ENCODE measurements at regions not wholly inside any gene's neighbourhood (a gene's known extent, or its start where the extent isn't known, plus 50 kb on each side); places are given as distances from the start of the nearest gene placed in this dataset.

GRCh38 chr11:133713406-133713805 lies 131.9 kb downstream of the SPATA19 start:
- intact Hi-C loops (cut with DNase I): no loop called here
- Histone ChIP-seq H3K27ac (no peak overlapping the region), H3K27me3 (no peaks in the 10 kb centered on the region), H3K4me1 (no peaks in the 10 kb centered on the region), H3K9me3 (no peaks in the 10 kb centered on the region), H3K4me3 (no peak overlapping the region), H3K36me3 (no peaks in the 10 kb centered on the region)
- TF ChIP-seq POLR2AphosphoS5 (IDR thresholded peaks at IDR 0.05; ENCODE audit: insufficient read depth in 1 of 2, low read depth in 1 of 2) (no peak), CTCF (IDR thresholded peaks at IDR 0.05) (no peak), POLR2A (IDR thresholded peaks at IDR 0.05) (no peak)
- DNase-seq (ENCODE audit: extremely low spot score in 2 of 2): peak; percentile 49 to 67

GRCh38 chr11:133712051-133712560 lies 133.2 kb downstream of the SPATA19 start:
- H3K27ac ChIP-seq: no peak overlapping the region
- H3K27me3 ChIP-seq: no peaks in the 10 kb centered on the region
- no peak for TF ChIP-seq POLR2AphosphoS5 (IDR thresholded peaks at IDR 0.05; ENCODE audit: insufficient read depth in 1 of 2, low read depth in 1 of 2)
- no peak for TF ChIP-seq POLR2A (IDR thresholded peaks at IDR 0.05)
- no peak for TF ChIP-seq CTCF (IDR thresholded peaks at IDR 0.05)
- no peaks in the 10 kb centered on the region for H3K4me1 ChIP-seq
- no peaks in the 10 kb centered on the region for H3K9me3 ChIP-seq
- no peaks in the 10 kb centered on the region for H3K36me3 ChIP-seq
- H3K4me3 ChIP-seq: no peak overlapping the region
- intact Hi-C loops (cut with DNase I): no loop called here
- peak in 1 of 2 donors; percentile 19 for DNase-seq (ENCODE audit: extremely low spot score in 2 of 2)

- no peaks in the 10 kb centered on the region for H3K9me3 ChIP-seq
- H3K27ac ChIP-seq: no peak overlapping the region
- H3K36me3 ChIP-seq: no peaks in the 10 kb centered on the region
- no peaks in the 10 kb centered on the region for H3K4me1 ChIP-seq
- H3K4me3 ChIP-seq: no peak overlapping the region
- TF ChIP-seq POLR2AphosphoS5 (IDR thresholded peaks at IDR 0.05; ENCODE audit: insufficient read depth in 1 of 2, low read depth in 1 of 2): no peak
- no peak for TF ChIP-seq CTCF (IDR thresholded peaks at IDR 0.05)
- TF ChIP-seq POLR2A (IDR thresholded peaks at IDR 0.05): no peak
- intact Hi-C loops (cut with DNase I): no loop called here
- DNase-seq (ENCODE audit: extremely low spot score in 2 of 2): peak; percentile 40 to 81
- H3K27me3 ChIP-seq: no peaks in the 10 kb centered on the region
These were observed 133.8 kb downstream of the SPATA19 start for GRCh38 chr11:133711545-133711944.

- peak in 1 of 2 donors; percentile 43 for DNase-seq (ENCODE audit: extremely low spot score in 2 of 2)
- Histone ChIP-seq H3K4me1 (no peaks in the 10 kb centered on the region), H3K36me3 (no peaks in the 10 kb centered on the region), H3K27me3 (no peaks in the 10 kb centered on the region), H3K27ac (no peak overlapping the region), H3K9me3 (no peaks in the 10 kb centered on the region), H3K4me3 (no peak overlapping the region)
- no peak for TF ChIP-seq CTCF (IDR thresholded peaks at IDR 0.05)
- no peak for TF ChIP-seq POLR2AphosphoS5 (IDR thresholded peaks at IDR 0.05; ENCODE audit: insufficient read depth in 1 of 2, low read depth in 1 of 2)
- no peak for TF ChIP-seq POLR2A (IDR thresholded peaks at IDR 0.05)
- intact Hi-C loops (cut with DNase I): no loop called here
These were observed 134.6 kb downstream of the SPATA19 start for GRCh38 chr11:133710681-133711240.

GRCh38 chr11:133710241-133710640 lies 135.1 kb downstream of the SPATA19 start:
- Histone ChIP-seq H3K36me3 (no peaks in the 10 kb centered on the region), H3K4me3 (no peak overlapping the region), H3K27ac (no peak overlapping the region), H3K27me3 (no peaks in the 10 kb centered on the region), H3K4me1 (no peaks in the 10 kb centered on the region), H3K9me3 (no peaks in the 10 kb centered on the region)
- peak; percentile 14 to 44 for DNase-seq (ENCODE audit: extremely low spot score in 2 of 2)
- intact Hi-C loops (cut with DNase I): no loop called here
- TF ChIP-seq POLR2AphosphoS5 (IDR thresholded peaks at IDR 0.05; ENCODE audit: insufficient read depth in 1 of 2, low read depth in 1 of 2) (no peak), CTCF (IDR thresholded peaks at IDR 0.05) (no peak), POLR2A (IDR thresholded peaks at IDR 0.05) (no peak)
